GM23248 (cell line): ENCODE measurements at regions not wholly inside any gene's neighbourhood (a gene's known extent, or its start where the extent isn't known, plus 50 kb on each side); places are given as distances from the start of the nearest gene placed in this dataset.
"Not testable (repeated sequence)": the region's sequence is repeated elsewhere in the genome, so short reads cannot be mapped to it uniquely, and the experiment has no call there.

Experiments used
- DNase-seq: peaks from one replicate; pipeline ENCODE4 v3.0.0-alpha.2; 2015
- H2AFZ ChIP-seq: fragments of 200-600 bp; sonication (generic); 2 replicates; pipeline ENCODE4 v1.6.1; 2016; ENCODE audit warnings: antibody characterized with exemption
- H3F3A ChIP-seq: fragments of 200-600 bp; sonication (generic); 2 replicates; pipeline ENCODE4 v1.6.1; 2016; ENCODE audit warnings: mild to moderate bottlenecking, antibody characterized with exemption, mixed run types; ENCODE audit not compliant: insufficient read depth
- H3K27ac ChIP-seq: fragments of 200-600 bp; sonication (generic); 2 replicates; pipeline ENCODE4 v1.5.1; 2016; ENCODE audit warnings: mild to moderate bottlenecking
- H3K27me3 ChIP-seq: fragments of 200-600 bp; sonication (generic); replicated peaks from 2 replicates; pipeline ENCODE4 v1.6.1; 2016; ENCODE audit warnings: mild to moderate bottlenecking; ENCODE audit not compliant: insufficient read depth
- H3K36me3 ChIP-seq: fragments of 200-600 bp; sonication (generic); 2 replicates; pipeline ENCODE4 v1.6.1; 2016; ENCODE audit warnings: low read depth, mild to moderate bottlenecking
- H3K4me1 ChIP-seq: fragments of 200-600 bp; sonication (generic); 2 replicates; pipeline ENCODE4 v1.6.1; 2016; ENCODE audit warnings: mild to moderate bottlenecking; ENCODE audit not compliant: insufficient read depth
- H3K4me2 ChIP-seq: fragments of 200-600 bp; sonication (generic); one replicate; pipeline ENCODE4 v1.6.1; 2016; ENCODE audit warnings: mild to moderate bottlenecking; ENCODE audit not compliant: unreplicated experiment
- H3K4me3 ChIP-seq: fragments of 200-600 bp; sonication (generic); 2 replicates; pipeline ENCODE4 v1.5.1; 2016; ENCODE audit warnings: mild to moderate bottlenecking
- H3K79me2 ChIP-seq: fragments of 200-600 bp; sonication (generic); 2 replicates; pipeline ENCODE4 v1.6.1; 2016; ENCODE audit warnings: mild to moderate bottlenecking; ENCODE audit not compliant: insufficient read depth
- H3K9ac ChIP-seq: fragments of 200-600 bp; sonication (generic); 2 replicates; pipeline ENCODE4 v1.6.1; 2016; ENCODE audit warnings: mild to moderate bottlenecking
- H3K9me2 ChIP-seq: fragments of 200-600 bp; sonication (generic); 2 replicates; pipeline ENCODE4 v1.6.1; 2016; ENCODE audit warnings: mixed run types, mild to moderate bottlenecking, moderate library complexity; ENCODE audit not compliant: insufficient read depth
- H3K9me3 ChIP-seq: fragments of 200-600 bp; sonication (generic); one replicate; pipeline ENCODE4 v1.6.1; 2017; ENCODE audit warnings: low read depth
- H4K20me1 ChIP-seq: fragments of 200-600 bp; sonication (generic); 2 replicates; pipeline ENCODE4 v1.6.0; 2016; ENCODE audit not compliant: insufficient read depth
- EZH2 ChIP-seq: fragments of 200-600 bp; sonication (generic); IDR thresholded peaks from 2 replicates; pipeline ENCODE4 v1.6.1; 2018; ENCODE audit warnings: antibody characterized with exemption, mild to moderate bottlenecking; ENCODE audit not compliant: insufficient read depth, poor library complexity, severe bottlenecking
- EZH2phosphoT487 ChIP-seq: fragments of 200-600 bp; sonication (generic); IDR thresholded peaks from 2 replicates; pipeline ENCODE4 v1.6.1; 2018; ENCODE audit warnings: antibody characterized with exemption, moderate library complexity, mild to moderate bottlenecking, low read depth; ENCODE audit not compliant: insufficient read depth
- WGBS, 2 experiments: methylation state at CpG; one replicate each; pipeline ENCODE4 v1.1.6; 2015 to 2017; ENCODE audit warnings: low lambda C conversion rate in 2 of 2, low coverage in 1 of 2; ENCODE audit errors: missing lambda C conversion rate in 2 of 2; 5-methylcytosine and 5-hydroxymethylcytosine counted together
- in situ Hi-C: fragments of 300-500 bp; cut with MboI; formaldehyde crosslinking; loops from 2 replicates; pipeline ENCODE4 v1.15.0; 2020

DNA sequence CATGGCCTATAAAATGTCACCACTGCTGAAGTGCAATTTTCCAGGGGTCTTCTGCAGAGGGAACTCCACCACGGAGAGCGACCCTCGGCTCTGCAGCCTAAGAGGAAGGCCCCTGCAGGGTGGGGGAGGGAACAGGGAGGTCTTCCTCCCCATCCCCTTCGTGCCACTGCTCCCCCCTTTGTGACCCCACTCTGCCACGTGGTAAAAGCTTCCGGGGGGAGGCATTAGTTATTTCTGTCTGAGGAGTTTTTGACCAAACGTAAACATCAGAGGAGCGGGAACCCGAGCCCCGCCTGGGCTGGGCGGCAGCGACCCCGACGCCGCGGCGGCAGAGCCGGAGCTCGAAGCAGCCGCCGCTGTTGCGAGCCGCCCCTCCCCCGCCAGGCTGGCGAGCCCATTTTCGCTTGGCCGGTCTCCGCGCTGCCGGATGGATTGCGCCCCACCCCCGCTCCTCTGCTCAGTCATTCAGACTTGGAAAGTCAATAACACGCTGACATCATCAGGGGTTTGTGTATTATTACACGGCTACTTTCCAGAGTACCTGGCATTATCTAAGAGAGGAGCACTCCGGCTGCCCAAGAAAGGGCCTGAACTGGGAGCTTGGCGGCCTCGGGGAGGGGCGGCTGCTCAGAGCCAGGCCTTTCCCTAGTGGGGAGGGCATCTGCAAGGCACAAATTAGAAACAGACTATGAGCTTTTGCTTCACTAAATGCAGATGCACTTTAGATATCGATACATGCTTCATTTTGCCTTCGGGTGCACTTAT, 162.5 kb upstream of the TBL1XR1 start:
- Histone ChIP-seq H4K20me1 (no peaks in the 10 kb centered on the region), H3K4me1 (peaks cover 34% of the 10 kb centered on the region), H3F3A (peaks cover 22% of the 10 kb centered on the region), H2AFZ (peak overlapping the region; percentile 61), H3K9ac (peak overlapping the region; percentile 52), H3K27me3 (no peaks in the 10 kb centered on the region), H3K9me2 (no peaks in the 10 kb centered on the region), H3K27ac (peak overlapping the region; percentile 57), H3K9me3 (no peaks in the 10 kb centered on the region), H3K4me3 (peak overlapping the region; percentile 63), H3K36me3 (no peaks in the 10 kb centered on the region), H3K4me2 (peak overlapping the region; percentile 92), H3K79me2 (no peaks in the 10 kb centered on the region)
- WGBS, 2 experiments, result 1 to 2% methylated on average over 34 to 40 of the region's 40 CpGs
- in situ Hi-C loops, result loop anchor here (10.0 to 25.0 kb wide), 2 partner anchors 165 to 297 kb away; partner anchors contain the start of gene TBL1XR1
- TF ChIP-seq EZH2phosphoT487, result no peak
- no peak for TF ChIP-seq EZH2
- DNase-seq, result peak; percentile 100

DNA sequence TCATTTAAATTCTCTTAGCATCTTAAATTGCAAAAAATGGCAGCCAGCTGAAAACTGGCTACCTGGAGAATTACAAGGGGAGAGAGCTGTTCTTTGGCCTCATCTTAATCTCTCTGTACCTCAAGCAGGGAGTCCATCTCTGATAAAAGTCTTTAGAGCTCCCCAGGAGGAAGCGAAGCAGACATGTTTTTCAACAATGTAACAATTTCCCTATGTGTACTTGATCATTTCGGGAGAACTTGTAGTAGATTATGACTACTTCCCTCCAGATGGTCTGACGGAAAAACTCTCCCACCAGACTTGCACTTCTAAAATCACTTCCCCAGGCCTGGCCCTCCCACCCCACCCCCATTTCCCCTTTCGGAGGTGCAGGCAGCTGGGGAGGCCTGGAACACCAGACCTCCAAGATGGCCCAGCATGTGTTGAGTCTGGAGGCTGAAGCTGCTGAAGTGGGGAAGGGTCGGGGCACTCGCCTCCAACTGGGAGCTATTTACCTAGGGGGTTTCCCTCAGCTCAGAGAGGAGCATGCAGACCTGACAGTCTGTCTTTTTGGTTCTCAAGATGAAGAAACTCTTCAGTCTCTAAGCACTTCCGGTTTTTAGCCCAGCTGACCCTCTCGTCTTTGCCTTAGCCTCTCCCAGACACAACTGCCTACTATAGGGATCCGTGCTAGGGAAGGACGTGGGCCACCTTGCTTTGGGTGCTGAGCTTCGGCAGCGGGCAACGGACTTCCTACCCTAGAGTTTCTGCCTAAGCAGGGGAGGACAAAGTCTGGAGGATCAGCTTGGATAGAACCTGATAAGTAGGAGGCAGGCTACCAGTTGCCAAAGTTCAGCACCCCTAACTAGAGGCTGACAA, 164.0 kb upstream of the TBL1XR1 start:
- Histone ChIP-seq H3F3A (peaks cover 22% of the 10 kb centered on the region), H3K36me3 (no peaks in the 10 kb centered on the region), H2AFZ (peak overlapping the region; percentile 61; the same call in 1 of the 2 replicates), H3K9me3 (no peaks in the 10 kb centered on the region), H3K9ac (no peak overlapping the region), H3K4me2 (peak overlapping the region; percentile 92), H3K27ac (no peak overlapping the region), H3K9me2 (no peaks in the 10 kb centered on the region), H3K79me2 (no peaks in the 10 kb centered on the region), H3K27me3 (no peaks in the 10 kb centered on the region), H3K4me3 (no peak overlapping the region), H3K4me1 (peaks cover 34% of the 10 kb centered on the region), H4K20me1 (no peaks in the 10 kb centered on the region)
- in situ Hi-C loops, result loop anchor here (25.0 kb wide), 1 partner anchor 299 kb away; no protein-coding TSS in a partner anchor
- no peak for DNase-seq
- no peak for TF ChIP-seq EZH2phosphoT487
- TF ChIP-seq EZH2, result no peak
- 95 to 99% methylated on average over 13 of the region's 13 CpGs for WGBS, 2 experiments

GRCh38 chr3:177362626-177363025, 165.3 kb upstream of the TBL1XR1 start:
- 81 to 88% methylated on average over 2 of the region's 2 CpGs for WGBS, 2 experiments
- in situ Hi-C loops, result loop anchor here (25.0 kb wide), 1 partner anchor 300 kb away; no protein-coding TSS in a partner anchor
- Histone ChIP-seq H4K20me1 (no peaks in the 10 kb centered on the region), H3K4me2 (no peak overlapping the region), H3K4me3 (no peak overlapping the region), H3K9ac (no peak overlapping the region), H3K36me3 (no peaks in the 10 kb centered on the region), H3F3A (peaks cover 15% of the 10 kb centered on the region), H3K4me1 (peaks cover 25% of the 10 kb centered on the region), H3K27ac (no peak overlapping the region), H3K9me3 (no peaks in the 10 kb centered on the region), H2AFZ (no peak overlapping the region), H3K27me3 (no peaks in the 10 kb centered on the region), H3K79me2 (no peaks in the 10 kb centered on the region), H3K9me2 (no peaks in the 10 kb centered on the region)
- DNase-seq, result no peak
- TF ChIP-seq EZH2 (no peak), EZH2phosphoT487 (no peak)

DNA sequence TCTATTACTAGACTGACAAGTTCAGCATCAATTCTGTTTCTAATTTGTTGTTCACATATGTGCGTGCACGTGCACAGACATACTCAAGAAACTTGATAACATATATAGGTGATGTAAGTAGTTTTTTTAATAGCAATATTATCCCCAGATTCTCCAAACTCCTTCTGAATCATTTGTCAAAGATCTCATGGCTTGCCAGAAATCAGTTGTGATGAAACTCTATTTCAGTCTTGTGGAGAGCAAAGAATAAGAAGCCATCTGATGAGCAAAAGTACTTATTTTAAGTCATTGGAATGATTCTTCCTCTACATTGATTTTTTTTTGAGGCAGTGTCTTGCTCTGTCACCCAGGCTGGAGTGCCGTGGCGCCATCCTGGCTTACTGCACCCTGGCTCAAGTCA, 167.0 kb upstream of the TBL1XR1 start:
- Histone ChIP-seq H4K20me1 (no peaks in the 10 kb centered on the region), H3K9me2 (no peaks in the 10 kb centered on the region), H3K27me3 (no peaks in the 10 kb centered on the region), H3K9ac (no peak overlapping the region), H3K79me2 (no peaks in the 10 kb centered on the region), H2AFZ (no peak overlapping the region), H3F3A (0 out of 2 replicates have a peak, but pooled peaks cover 7% of the 10 kb centered on the region), H3K36me3 (no peaks in the 10 kb centered on the region), H3K4me3 (no peak overlapping the region), H3K4me2 (no peak overlapping the region), H3K27ac (no peak overlapping the region), H3K9me3 (no peaks in the 10 kb centered on the region), H3K4me1 (peaks cover 10% of the 10 kb centered on the region)
- 92 to 95% methylated on average over 4 of the region's 4 CpGs for WGBS, 2 experiments
- no peak for TF ChIP-seq EZH2phosphoT487
- TF ChIP-seq EZH2, result no peak
- in situ Hi-C loops, result loop anchor here (25.0 kb wide), 1 partner anchor 302 kb away; no protein-coding TSS in a partner anchor
- DNase-seq, result no peak

- in situ Hi-C loops, result loop anchor here (25.0 kb wide), 1 partner anchor 303 kb away; no protein-coding TSS in a partner anchor
- not testable (repeated sequence) for H3K36me3 ChIP-seq, H3K4me3 ChIP-seq, H3K79me2 ChIP-seq, H3K4me2 ChIP-seq, H3K27me3 ChIP-seq, H2AFZ ChIP-seq, H3K4me1 ChIP-seq, DNase-seq, H3K27ac ChIP-seq, H4K20me1 ChIP-seq, H3K9ac ChIP-seq, H3K9me2 ChIP-seq, H3K9me3 ChIP-seq, H3F3A ChIP-seq
- 98% methylated on average over 3 of the region's 3 CpGs for WGBS, 2 experiments
Observed at GRCh38 chr3:177365294-177365693, 168.0 kb upstream of the TBL1XR1 start.
